ENCODE measurements at regions not wholly inside any gene's neighbourhood (a gene's known extent, or its start where the extent isn't known, plus 50 kb on each side); places are given as distances from the start of the nearest gene placed in this dataset.
A peak's percentile ranks its signal among the peaks of the same experiment; 100 is the strongest.

GRCh38 chr3:159657629-159658028, 331.0 kb upstream of the IL12A start:
- Histone ChIP-seq H3K27me3 (no peaks in the 10 kb centered on the region), H3K9me3 (ENCODE audit: low read depth) (no peaks in the 10 kb centered on the region), H4K20me1 (ENCODE audit: low read depth) (no peaks in the 10 kb centered on the region), H3F3A (ENCODE audit: low read depth) (no peaks in the 10 kb centered on the region), H3K4me3 (no peak overlapping the region), H3K36me3 (no peaks in the 10 kb centered on the region), H3K27ac (no peak overlapping the region), H3K9ac (no peak overlapping the region), H3K4me2 (no peak overlapping the region), H2AFZ (replicated peaks) (no peak overlapping the region), H3K4me1 (no peaks in the 10 kb centered on the region), H3K79me2 (ENCODE audit: low read depth) (no peaks in the 10 kb centered on the region)
- no peak for TF ChIP-seq CTCF (IDR thresholded peaks at IDR 0.05)
- TF ChIP-seq EZH2 (IDR thresholded peaks at IDR 0.05) = no peak
- TF ChIP-seq EZH2phosphoT487 (IDR thresholded peaks at IDR 0.05) = no peak
- Mint-ChIP-seq H3K4me3 (no peak overlapping the region), H3K27me3 (ENCODE audit: insufficient read depth, low read depth) (no peaks in the 10 kb centered on the region), H3K9me3 (no peaks in the 10 kb centered on the region), H3K36me3 (no peaks in the 10 kb centered on the region), H3K27ac (no peak overlapping the region), H3K4me1 (no peaks in the 10 kb centered on the region)
- DNase-seq (ENCODE audit: low spot score) = no peak

GRCh38 chr3:159660326-159660725, 328.3 kb upstream of the IL12A start:
- H3K79me2 ChIP-seq (ENCODE audit: low read depth) = no peaks in the 10 kb centered on the region
- DNase-seq (ENCODE audit: low spot score) = no peak
- H3K27me3 ChIP-seq = no peaks in the 10 kb centered on the region
- Mint-ChIP-seq H3K36me3 (no peaks in the 10 kb centered on the region), H3K27me3 (ENCODE audit: insufficient read depth, low read depth) (no peaks in the 10 kb centered on the region), H3K4me3 (no peak overlapping the region), H3K27ac (no peak overlapping the region), H3K4me1 (no peaks in the 10 kb centered on the region), H3K9me3 (no peaks in the 10 kb centered on the region)
- no peaks in the 10 kb centered on the region for H3K9me3 ChIP-seq (ENCODE audit: low read depth)
- TF ChIP-seq EZH2 (IDR thresholded peaks at IDR 0.05) = no peak
- TF ChIP-seq EZH2phosphoT487 (IDR thresholded peaks at IDR 0.05) = no peak
- no peak for TF ChIP-seq CTCF (IDR thresholded peaks at IDR 0.05)
- no peaks in the 10 kb centered on the region for H4K20me1 ChIP-seq (ENCODE audit: low read depth)
- no peaks in the 10 kb centered on the region for H3K4me1 ChIP-seq
- H3K4me3 ChIP-seq = no peak overlapping the region
- H3F3A ChIP-seq (ENCODE audit: low read depth) = no peaks in the 10 kb centered on the region
- no peak overlapping the region for H3K27ac ChIP-seq
- H3K9ac ChIP-seq = no peak overlapping the region
- no peak overlapping the region for H3K4me2 ChIP-seq
- no peaks in the 10 kb centered on the region for H3K36me3 ChIP-seq
- no peak overlapping the region for H2AFZ ChIP-seq (replicated peaks)

GRCh38 chr3:159660901-159661300, 327.7 kb upstream of the IL12A start:
- Histone ChIP-seq H3F3A (ENCODE audit: low read depth) (no peaks in the 10 kb centered on the region), H3K36me3 (no peaks in the 10 kb centered on the region), H3K9me3 (ENCODE audit: low read depth) (no peaks in the 10 kb centered on the region), H4K20me1 (ENCODE audit: low read depth) (no peaks in the 10 kb centered on the region), H3K4me3 (no peak overlapping the region), H3K27me3 (no peaks in the 10 kb centered on the region), H3K79me2 (ENCODE audit: low read depth) (no peaks in the 10 kb centered on the region), H2AFZ (replicated peaks) (no peak overlapping the region), H3K4me2 (no peak overlapping the region), H3K27ac (no peak overlapping the region), H3K9ac (peak overlapping the region; percentile 20), H3K4me1 (no peaks in the 10 kb centered on the region)
- Mint-ChIP-seq H3K4me3 (no peak overlapping the region), H3K9me3 (no peaks in the 10 kb centered on the region), H3K27me3 (ENCODE audit: insufficient read depth, low read depth) (no peaks in the 10 kb centered on the region), H3K27ac (no peak overlapping the region), H3K4me1 (no peaks in the 10 kb centered on the region), H3K36me3 (no peaks in the 10 kb centered on the region)
- no peak for DNase-seq (ENCODE audit: low spot score)
- TF ChIP-seq EZH2 (IDR thresholded peaks at IDR 0.05) (no peak), CTCF (IDR thresholded peaks at IDR 0.05) (no peak), EZH2phosphoT487 (IDR thresholded peaks at IDR 0.05) (no peak)

- TF ChIP-seq EZH2 (IDR thresholded peaks at IDR 0.05) = no peak
- no peak for TF ChIP-seq CTCF (IDR thresholded peaks at IDR 0.05)
- no peak for TF ChIP-seq EZH2phosphoT487 (IDR thresholded peaks at IDR 0.05)
- Histone ChIP-seq H3K36me3 (no peaks in the 10 kb centered on the region), H3K79me2 (ENCODE audit: low read depth) (no peaks in the 10 kb centered on the region), H3F3A (ENCODE audit: low read depth) (no peaks in the 10 kb centered on the region), H2AFZ (replicated peaks) (no peak overlapping the region), H3K27ac (no peak overlapping the region), H3K4me1 (no peaks in the 10 kb centered on the region), H3K9ac (no peak overlapping the region), H3K4me3 (no peak overlapping the region), H3K9me3 (ENCODE audit: low read depth) (no peaks in the 10 kb centered on the region), H3K27me3 (no peaks in the 10 kb centered on the region), H4K20me1 (ENCODE audit: low read depth) (no peaks in the 10 kb centered on the region), H3K4me2 (no peak overlapping the region)
- no peaks in the 10 kb centered on the region for H3K9me3 Mint-ChIP-seq
- H3K27ac Mint-ChIP-seq = no peak overlapping the region
- H3K27me3 Mint-ChIP-seq (ENCODE audit: insufficient read depth, low read depth) = peaks cover 2% of the 10 kb centered on the region
- DNase-seq (ENCODE audit: low spot score) = no peak
- H3K4me1 Mint-ChIP-seq = no peaks in the 10 kb centered on the region
- H3K4me3 Mint-ChIP-seq = no peak overlapping the region
- no peaks in the 10 kb centered on the region for H3K36me3 Mint-ChIP-seq
Measured at GRCh38 chr3:159662549-159662948, 326.1 kb upstream of the IL12A start.
